ENCODE measurements at regions not wholly inside any gene's neighbourhood (a gene's known extent, or its start where the extent isn't known, plus 50 kb on each side); places are given as distances from the start of the nearest gene placed in this dataset.

- DNase-seq (ENCODE audit: low spot score), result no peak
- intact Hi-C loops (cut with DNase I), result no loop called here
These were observed 412.4 kb downstream of the MTX2 start for GRCh38 chr2:176681584-176682115.

GRCh38 chr2:176682278-176682677, 413.0 kb downstream of the MTX2 start:
- intact Hi-C loops (cut with DNase I), result no loop called here
- no peak for DNase-seq (ENCODE audit: low spot score)

- DNase-seq (ENCODE audit: low spot score), result no peak
- intact Hi-C loops (cut with DNase I), result no loop called here
These were observed 414.4 kb downstream of the MTX2 start for GRCh38 chr2:176683618-176684111.

GRCh38 chr2:176685908-176686307, 416.7 kb downstream of the MTX2 start:
- DNase-seq (ENCODE audit: low spot score), result no peak
- intact Hi-C loops (cut with DNase I), result no loop called here

- DNase-seq (ENCODE audit: low spot score), result no peak
These were observed 417.1 kb downstream of the MTX2 start for GRCh38 chr2:176686328-176686727.

GRCh38 chr2:176687342-176687741, 418.1 kb downstream of the MTX2 start:
- intact Hi-C loops (cut with DNase I), result no loop called here
- DNase-seq (ENCODE audit: low spot score), result no peak

More at GRCh38 chr2:176686328-176686727, 417.1 kb downstream of the MTX2 start:
- intact Hi-C loops (cut with DNase I), result no loop called here

- intact Hi-C loops (cut with DNase I), result no loop called here
These were observed 418.7 kb downstream of the MTX2 start for GRCh38 chr2:176687944-176688343.

GRCh38 chr2:176689711-176690110, 420.5 kb downstream of the MTX2 start:
- intact Hi-C loops (cut with DNase I), result no loop called here

More at GRCh38 chr2:176687944-176688343, 418.7 kb downstream of the MTX2 start:
- DNase-seq (ENCODE audit: low spot score), result no peak

GRCh38 chr2:176691471-176691870, 422.2 kb downstream of the MTX2 start:
- intact Hi-C loops (cut with DNase I), result no loop called here
- no peak for DNase-seq (ENCODE audit: low spot score)

More at GRCh38 chr2:176689711-176690110, 420.5 kb downstream of the MTX2 start:
- DNase-seq (ENCODE audit: low spot score), result no peak

GRCh38 chr2:176692533-176692932, 423.3 kb downstream of the MTX2 start:
- intact Hi-C loops (cut with DNase I), result no loop called here

GRCh38 chr2:176699098-176699497, 429.9 kb downstream of the MTX2 start:
- DNase-seq (ENCODE audit: low spot score), result no peak
- intact Hi-C loops (cut with DNase I), result no loop called here

More at GRCh38 chr2:176692533-176692932, 423.3 kb downstream of the MTX2 start:
- no peak for DNase-seq (ENCODE audit: low spot score)

GRCh38 chr2:176699644-176700043, 430.4 kb downstream of the MTX2 start:
- intact Hi-C loops (cut with DNase I), result no loop called here
- DNase-seq (ENCODE audit: low spot score), result no peak

GRCh38 chr2:176702131-176702530, 432.9 kb downstream of the MTX2 start:
- intact Hi-C loops (cut with DNase I), result no loop called here

GRCh38 chr2:176704282-176704858, 435.1 kb downstream of the MTX2 start:
- intact Hi-C loops (cut with DNase I), result no loop called here
- DNase-seq (ENCODE audit: low spot score), result no peak

More at GRCh38 chr2:176702131-176702530, 432.9 kb downstream of the MTX2 start:
- no peak for DNase-seq (ENCODE audit: low spot score)

- no peak for DNase-seq (ENCODE audit: low spot score)
- intact Hi-C loops (cut with DNase I), result no loop called here
These were observed 440.1 kb downstream of the MTX2 start for GRCh38 chr2:176709149-176709951.

- intact Hi-C loops (cut with DNase I), result no loop called here
- no peak for DNase-seq (ENCODE audit: low spot score)
These were observed 440.7 kb downstream of the MTX2 start for GRCh38 chr2:176709991-176710390.

- DNase-seq (ENCODE audit: low spot score), result no peak
- intact Hi-C loops (cut with DNase I), result no loop called here
These were observed 441.5 kb downstream of the MTX2 start for GRCh38 chr2:176710657-176711186.

GRCh38 chr2:176725873-176726645, 456.8 kb downstream of the MTX2 start:
- DNase-seq (ENCODE audit: low spot score), result no peak
- intact Hi-C loops (cut with DNase I), result no loop called here

GRCh38 chr2:176727696-176728095, 458.5 kb downstream of the MTX2 start:
- intact Hi-C loops (cut with DNase I), result no loop called here
- no peak for DNase-seq (ENCODE audit: low spot score)

All from cardiac septum (tissue), 1 donor.